ENCODE measurements at regions not wholly inside any gene's neighbourhood (a gene's known extent, or its start where the extent isn't known, plus 50 kb on each side); places are given as distances from the start of the nearest gene placed in this dataset.

- intact Hi-C loops (cut with micrococcal nuclease) = no loop called here
Observed at GRCh38 chr6:40946738-40947301, 92.2 kb downstream of the UNC5CL start.

GRCh38 chr6:40937491-40937890 is 101.5 kb downstream of the UNC5CL start:
- intact Hi-C loops (cut with micrococcal nuclease) = no loop called here

- intact Hi-C loops (cut with micrococcal nuclease) = no loop called here
Observed at GRCh38 chr6:40936818-40937251, 102.2 kb downstream of the UNC5CL start.

GRCh38 chr6:40933864-40934263 is 105.2 kb downstream of the UNC5CL start:
- intact Hi-C loops (cut with micrococcal nuclease) = no loop called here

- intact Hi-C loops (cut with micrococcal nuclease) = no loop called here
Observed at GRCh38 chr6:40932953-40933352, 106.1 kb downstream of the UNC5CL start.

GRCh38 chr6:40932366-40932765 is 106.7 kb downstream of the UNC5CL start:
- intact Hi-C loops (cut with micrococcal nuclease) = no loop called here

- intact Hi-C loops (cut with micrococcal nuclease) = no loop called here
Observed at GRCh38 chr6:40931931-40932330, 107.1 kb downstream of the UNC5CL start.

- intact Hi-C loops (cut with micrococcal nuclease) = no loop called here
Observed at GRCh38 chr6:40930555-40930954, 108.5 kb downstream of the UNC5CL start.

GRCh38 chr6:40930045-40930444 is 109.0 kb downstream of the UNC5CL start:
- intact Hi-C loops (cut with micrococcal nuclease) = no loop called here

GRCh38 chr6:40929176-40929575 is 109.8 kb downstream of the UNC5CL start:
- intact Hi-C loops (cut with micrococcal nuclease) = no loop called here

- intact Hi-C loops (cut with micrococcal nuclease) = no loop called here
Observed at GRCh38 chr6:40928763-40929162, 110.3 kb downstream of the UNC5CL start.

GRCh38 chr6:40928307-40928706 is 110.7 kb downstream of the UNC5CL start:
- intact Hi-C loops (cut with micrococcal nuclease) = no loop called here

GRCh38 chr6:40925341-40925740 is 113.7 kb downstream of the UNC5CL start:
- intact Hi-C loops (cut with micrococcal nuclease) = no loop called here

- intact Hi-C loops (cut with micrococcal nuclease) = no loop called here
Observed at GRCh38 chr6:40924839-40925238, 114.2 kb downstream of the UNC5CL start.

GRCh38 chr6:40923880-40924279 is 115.1 kb downstream of the UNC5CL start:
- intact Hi-C loops (cut with micrococcal nuclease) = no loop called here

GRCh38 chr6:40923326-40923725 is 115.7 kb downstream of the UNC5CL start:
- intact Hi-C loops (cut with micrococcal nuclease) = no loop called here

- intact Hi-C loops (cut with micrococcal nuclease) = no loop called here
Observed at GRCh38 chr6:40922281-40922680, 116.7 kb downstream of the UNC5CL start.

GRCh38 chr6:40918040-40918651 is 120.9 kb downstream of the UNC5CL start:
- intact Hi-C loops (cut with micrococcal nuclease) = no loop called here

GRCh38 chr6:40917603-40918002 is 121.4 kb downstream of the UNC5CL start:
- intact Hi-C loops (cut with micrococcal nuclease) = no loop called here

GRCh38 chr6:40916845-40917244 is 122.2 kb downstream of the UNC5CL start:
- intact Hi-C loops (cut with micrococcal nuclease) = no loop called here

GRCh38 chr6:40915165-40915564 is 123.9 kb downstream of the UNC5CL start:
- intact Hi-C loops (cut with micrococcal nuclease) = no loop called here

GRCh38 chr6:40914005-40914404 is 125.0 kb downstream of the UNC5CL start:
- intact Hi-C loops (cut with micrococcal nuclease) = no loop called here

GRCh38 chr6:40912158-40912946 is 126.7 kb downstream of the UNC5CL start:
- intact Hi-C loops (cut with micrococcal nuclease) = no loop called here
